ENCODE measurements at regions not wholly inside any gene's neighbourhood (a gene's known extent, or its start where the extent isn't known, plus 50 kb on each side); places are given as distances from the start of the nearest gene placed in this dataset.

GRCh38 chr4:63799166-63799565 lies 610.1 kb downstream of the TECRL start:
- no peak overlapping the region for H3K9ac ChIP-seq (ENCODE audit: low read depth, low read length)
- H2BK5ac ChIP-seq (ENCODE audit: low read depth, low read length, poor library complexity, severe bottlenecking): no peak overlapping the region
- TF ChIP-seq MAFK (IDR thresholded peaks at IDR 0.05; ENCODE audit: low read depth, low read length): no peak
- TF ChIP-seq RAD21 (IDR thresholded peaks at IDR 0.05; ENCODE audit: low read length): no peak
- TF ChIP-seq RFX5 (IDR thresholded peaks at IDR 0.05; ENCODE audit: low read depth, low read length): no peak
- TF ChIP-seq CHD1 (IDR thresholded peaks at IDR 0.05; ENCODE audit: low read depth, low read length): no peak
- no peak for TF ChIP-seq CTCF (conservative IDR thresholded peaks at IDR 0.05; ENCODE audit: low read depth, low read length)
- no peak for TF ChIP-seq POLR2A (IDR thresholded peaks at IDR 0.05; ENCODE audit: low read depth, low read length)
- TF ChIP-seq MXI1 (IDR thresholded peaks at IDR 0.05; ENCODE audit: borderline replicate concordance, low read depth, low read length): no peak
- no peak for TF ChIP-seq MAZ (IDR thresholded peaks at IDR 0.05; ENCODE audit: borderline replicate concordance, low read depth, low read length)
- TF ChIP-seq RCOR1 (IDR thresholded peaks at IDR 0.05; ENCODE audit: insufficient replicate concordance, low read length): no peak
- TF ChIP-seq BHLHE40 (IDR thresholded peaks at IDR 0.05; ENCODE audit: low read depth, low read length): no peak
- TF ChIP-seq, protein P1, sequence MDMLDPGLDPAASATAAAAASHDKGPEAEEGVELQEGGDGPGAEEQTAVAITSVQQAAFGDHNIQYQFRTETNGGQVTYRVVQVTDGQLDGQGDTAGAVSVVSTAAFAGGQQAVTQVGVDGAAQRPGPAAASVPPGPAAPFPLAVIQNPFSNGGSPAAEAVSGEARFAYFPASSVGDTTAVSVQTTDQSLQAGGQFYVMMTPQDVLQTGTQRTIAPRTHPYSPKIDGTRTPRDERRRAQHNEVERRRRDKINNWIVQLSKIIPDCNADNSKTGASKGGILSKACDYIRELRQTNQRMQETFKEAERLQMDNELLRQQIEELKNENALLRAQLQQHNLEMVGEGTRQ (IDR thresholded peaks at IDR 0.05; ENCODE audit: low read depth, low read length): no peak
- TF ChIP-seq FOS (IDR thresholded peaks at IDR 0.05; ENCODE audit: low read depth, low read length): no peak
- TF ChIP-seq NFE2L2 (IDR thresholded peaks at IDR 0.05; ENCODE audit: low read depth, low read length): no peak
- no peak for TF ChIP-seq SMC3 (IDR thresholded peaks at IDR 0.05; ENCODE audit: low read depth, low read length)
- no peak for TF ChIP-seq CEBPB (IDR thresholded peaks at IDR 0.05; ENCODE audit: low read depth, low read length)
- TF ChIP-seq, protein P2, sequence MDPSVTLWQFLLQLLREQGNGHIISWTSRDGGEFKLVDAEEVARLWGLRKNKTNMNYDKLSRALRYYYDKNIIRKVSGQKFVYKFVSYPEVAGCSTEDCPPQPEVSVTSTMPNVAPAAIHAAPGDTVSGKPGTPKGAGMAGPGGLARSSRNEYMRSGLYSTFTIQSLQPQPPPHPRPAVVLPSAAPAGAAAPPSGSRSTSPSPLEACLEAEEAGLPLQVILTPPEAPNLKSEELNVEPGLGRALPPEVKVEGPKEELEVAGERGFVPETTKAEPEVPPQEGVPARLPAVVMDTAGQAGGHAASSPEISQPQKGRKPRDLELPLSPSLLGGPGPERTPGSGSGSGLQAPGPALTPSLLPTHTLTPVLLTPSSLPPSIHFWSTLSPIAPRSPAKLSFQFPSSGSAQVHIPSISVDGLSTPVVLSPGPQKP (IDR thresholded peaks at IDR 0.05; ENCODE audit: borderline replicate concordance, low read depth, low read length): no peak
- H3K27me3 ChIP-seq (ENCODE audit: control insufficient read depth, insufficient read depth, low read length): no peaks in the 10 kb centered on the region
- no peak overlapping the region for H2AK5ac ChIP-seq (ENCODE audit: low read depth, low read length)
- H3K4me2 ChIP-seq (ENCODE audit: low read depth, low read length): no peak overlapping the region
- ChIA-PET POLR2A (ENCODE audit: unreplicated experiment) (no interaction called here), CTCF (no interaction called here)
- H3K4me3 ChIP-seq (ENCODE audit: insufficient read depth, low read depth, low read length): no peak overlapping the region
- H2AFZ ChIP-seq (replicated peaks; ENCODE audit: low read length, poor library complexity): no peak overlapping the region
- intact Hi-C loops (cut with micrococcal nuclease) (no loop called here), dilution Hi-C loops (cut with HindIII; ENCODE audit: low sequenced_read_pairs, unreplicated experiment) (no loop called here), in situ Hi-C loops (cut with MboI; ENCODE audit: low sequenced_read_pairs) (no loop called here)
- BruUV-seq (replicated peaks): no TSS peak
- ATAC-seq (ENCODE audit: low read depth) (no peak), DNase-seq (no peak)
- no peak overlapping the region for H2BK120ac ChIP-seq (ENCODE audit: low read depth, low read length)
- no peak overlapping the region for H3K18ac ChIP-seq (ENCODE audit: low read depth, low read length)
- no peak overlapping the region for H3K14ac ChIP-seq (replicated peaks; ENCODE audit: low read depth, low read length)
- H3K9me3 ChIP-seq (ENCODE audit: control insufficient read depth, insufficient read depth, low read length): peaks cover 2% of the 10 kb centered on the region; the same call in 1 of the 2 replicates
- H3K79me1 ChIP-seq (ENCODE audit: low read depth in 1 of 2, low read length in 2 of 2): no peaks in the 10 kb centered on the region
- no peak overlapping the region for H2BK20ac ChIP-seq (ENCODE audit: low read depth, low read length)
- no CpG with 5 or more reads among the region's 2 CpGs for WGBS, 2 experiments (ENCODE audit: extremely low coverage in 2 of 2, insufficient read length in 1 of 2)
- H3K4me1 ChIP-seq (ENCODE audit: control insufficient read depth, insufficient read depth, low read length): no peaks in the 10 kb centered on the region
- H4K20me1 ChIP-seq (ENCODE audit: insufficient read depth, low read length): no peaks in the 10 kb centered on the region
- H2BK15ac ChIP-seq (ENCODE audit: low read depth, low read length): no peak overlapping the region
- H4K91ac ChIP-seq (ENCODE audit: insufficient read depth, low read depth, low read length): no peak overlapping the region
- no peaks in the 10 kb centered on the region for H3K9me1 ChIP-seq (ENCODE audit: insufficient read depth, low read length)
- H4K5ac ChIP-seq (ENCODE audit: low read depth, low read length): no peak overlapping the region
- H3K36me3 ChIP-seq (ENCODE audit: control insufficient read depth, insufficient read depth, low read length): no peaks in the 10 kb centered on the region
- no peak overlapping the region for H3K4ac ChIP-seq (ENCODE audit: low read depth, low read length)
- H2AK9ac ChIP-seq (replicated peaks; ENCODE audit: low read depth, low read length, poor library complexity): no peak overlapping the region
- H3K56ac ChIP-seq (ENCODE audit: extremely low read depth, insufficient read depth, low read length): no peak overlapping the region
- H3K27ac ChIP-seq (ENCODE audit: insufficient read depth, low read length): no peak overlapping the region
- H4K8ac ChIP-seq (ENCODE audit: low read depth in 2 of 2, low read length in 2 of 2): no peak overlapping the region
- no peak overlapping the region for H3K23ac ChIP-seq (ENCODE audit: low read depth, low read length)

Data from IMR-90 (cell line).